ENCODE measurements at regions not wholly inside any gene's neighbourhood (a gene's known extent, or its start where the extent isn't known, plus 50 kb on each side); places are given as distances from the start of the nearest gene placed in this dataset.
"Not testable (repeated sequence)": the region's sequence is repeated elsewhere in the genome, so short reads cannot be mapped to it uniquely, and the experiment has no call there.

GRCh38 chr15:44841762-44842161 is 105.4 kb downstream of the TRIM69 start:
- H2BK20ac ChIP-seq (ENCODE audit: low read depth, low read length, poor library complexity, severe bottlenecking); H2BK15ac ChIP-seq (ENCODE audit: low read depth, low read length): not testable (repeated sequence)
- WGBS (ENCODE audit: extremely low coverage, insufficient read length, low lambda C conversion rate): no CpG with 5 or more reads among the region's 4 CpGs

GRCh38 chr15:44842883-44843282 is 106.6 kb downstream of the TRIM69 start:
- H3K9me3 ChIP-seq (ENCODE audit: control insufficient read depth, low read depth, low read length); H3K9ac ChIP-seq (ENCODE audit: extremely low read depth, insufficient read length, low read length); H3K27ac Mint-ChIP-seq; H2AFZ ChIP-seq (ENCODE audit: low read length); H4K20me1 ChIP-seq (ENCODE audit: control insufficient read depth, insufficient read depth, insufficient read length); H3K14ac ChIP-seq (ENCODE audit: insufficient read depth, low read length); H3K27ac ChIP-seq (ENCODE audit: insufficient read length, low read depth, low read length); H3K36me3 Mint-ChIP-seq (ENCODE audit: insufficient read depth in 1 of 3, low read depth in 3 of 3); H2AK5ac ChIP-seq (ENCODE audit: insufficient read length, low read length); H3K9me3 Mint-ChIP-seq; H2BK120ac ChIP-seq (ENCODE audit: low read depth, low read length, poor library complexity, severe bottlenecking); H3K18ac ChIP-seq (ENCODE audit: insufficient read length, low read depth, low read length); H4K5ac ChIP-seq (ENCODE audit: insufficient read length, low read depth, low read length); H3K56ac ChIP-seq (ENCODE audit: insufficient read length, low read depth, low read length); DNase-seq; H4K91ac ChIP-seq (ENCODE audit: insufficient read length, low read depth, low read length); H3T11ph ChIP-seq (ENCODE audit: low read length); H3K4ac ChIP-seq (ENCODE audit: low read depth, low read length); H3K27me3 Mint-ChIP-seq (ENCODE audit: low read depth); H3K4me1 Mint-ChIP-seq; H3K4me2 ChIP-seq (ENCODE audit: insufficient read depth, insufficient read length, low read length); H3K23ac ChIP-seq (ENCODE audit: insufficient read length, low read depth, low read length); H4K8ac ChIP-seq (replicated peaks; ENCODE audit: insufficient read length, low read depth, low read length); H3K27me3 ChIP-seq (ENCODE audit: insufficient read depth, low read length); H2BK12ac ChIP-seq (ENCODE audit: insufficient read length, low read depth, low read length); H3K4me1 ChIP-seq (ENCODE audit: insufficient read depth, low read length); H3K79me1 ChIP-seq (ENCODE audit: insufficient read depth, low read depth, low read length, poor library complexity, severe bottlenecking); H2BK5ac ChIP-seq (ENCODE audit: insufficient read length, low read length); H3K79me2 ChIP-seq (ENCODE audit: insufficient read depth, low read length); H2BK15ac ChIP-seq (ENCODE audit: low read depth, low read length); H2BK20ac ChIP-seq (ENCODE audit: low read depth, low read length, poor library complexity, severe bottlenecking); H3K4me3 Mint-ChIP-seq; H3K23me2 ChIP-seq (ENCODE audit: insufficient read length, low read depth, low read length, poor library complexity, severe bottlenecking): not testable (repeated sequence)
- no CpG with 5 or more reads among the region's 6 CpGs for WGBS (ENCODE audit: extremely low coverage, insufficient read length, low lambda C conversion rate)

More at GRCh38 chr15:44841762-44842161, 105.4 kb downstream of the TRIM69 start:
- not testable (repeated sequence) for H3K4me1 ChIP-seq (ENCODE audit: insufficient read depth, low read length); H3K9ac ChIP-seq (ENCODE audit: extremely low read depth, insufficient read length, low read length); H3K23ac ChIP-seq (ENCODE audit: insufficient read length, low read depth, low read length); H2BK120ac ChIP-seq (ENCODE audit: low read depth, low read length, poor library complexity, severe bottlenecking); H3K79me1 ChIP-seq (ENCODE audit: insufficient read depth, low read depth, low read length, poor library complexity, severe bottlenecking); H3K4me2 ChIP-seq (ENCODE audit: insufficient read depth, insufficient read length, low read length); H2BK12ac ChIP-seq (ENCODE audit: insufficient read length, low read depth, low read length); H2BK5ac ChIP-seq (ENCODE audit: insufficient read length, low read length); H3K4me1 Mint-ChIP-seq; H3K23me2 ChIP-seq (ENCODE audit: insufficient read length, low read depth, low read length, poor library complexity, severe bottlenecking); DNase-seq; H3T11ph ChIP-seq (ENCODE audit: low read length); H3K79me2 ChIP-seq (ENCODE audit: insufficient read depth, low read length); H3K36me3 Mint-ChIP-seq (ENCODE audit: insufficient read depth in 1 of 3, low read depth in 3 of 3); H4K8ac ChIP-seq (replicated peaks; ENCODE audit: insufficient read length, low read depth, low read length); H3K27ac Mint-ChIP-seq; H3K9me3 Mint-ChIP-seq; H3K56ac ChIP-seq (ENCODE audit: insufficient read length, low read depth, low read length); H4K20me1 ChIP-seq (ENCODE audit: control insufficient read depth, insufficient read depth, insufficient read length); H3K4ac ChIP-seq (ENCODE audit: low read depth, low read length); H3K4me3 Mint-ChIP-seq; H3K18ac ChIP-seq (ENCODE audit: insufficient read length, low read depth, low read length); H3K14ac ChIP-seq (ENCODE audit: insufficient read depth, low read length); H3K27me3 ChIP-seq (ENCODE audit: insufficient read depth, low read length); H2AFZ ChIP-seq (ENCODE audit: low read length); H4K91ac ChIP-seq (ENCODE audit: insufficient read length, low read depth, low read length); H3K27ac ChIP-seq (ENCODE audit: insufficient read length, low read depth, low read length); H3K27me3 Mint-ChIP-seq (ENCODE audit: low read depth); H2AK5ac ChIP-seq (ENCODE audit: insufficient read length, low read length); H3K9me3 ChIP-seq (ENCODE audit: control insufficient read depth, low read depth, low read length); H4K5ac ChIP-seq (ENCODE audit: insufficient read length, low read depth, low read length)
